SU-DHL-6 (cell line): ENCODE measurements at regions not wholly inside any gene's neighbourhood (a gene's known extent, or its start where the extent isn't known, plus 50 kb on each side); places are given as distances from the start of the nearest gene placed in this dataset.

Experiments used
- CTCF ChIP-seq: fragments of 200-600 bp; sonication (generic); IDR thresholded peaks from one replicate; pipeline ENCODE4 v1.5.1; 2017; ENCODE audit warnings: antibody characterized with exemption, mild to moderate bottlenecking, low read length, moderate library complexity; ENCODE audit not compliant: insufficient read depth, poor library complexity, severe bottlenecking
- EZH2phosphoT487 ChIP-seq: fragments of 200-600 bp; sonication (generic), shearing (Covaris generic); conservative IDR thresholded peaks from 2 replicates; pipeline ENCODE4 v1.6.1; 2018; ENCODE audit warnings: mild to moderate bottlenecking, antibody characterized with exemption, low read length, moderate library complexity, mixed read lengths

GRCh38 chr2:133991606-133992168 is 262.2 kb upstream of the MGAT5 start:
- TF ChIP-seq CTCF: no peak
- TF ChIP-seq EZH2phosphoT487: no peak
